Mesenchymal stem cell (in vitro differentiated cells and primary cell): ENCODE measurements at regions not wholly inside any gene's neighbourhood (a gene's known extent, or its start where the extent isn't known, plus 50 kb on each side); places are given as distances from the start of the nearest gene placed in this dataset.

Source experiments
- DNase-seq: peaks from one replicate; pipeline ENCODE4 v3.0.0-alpha.2; 2013
- H2AFZ ChIP-seq: one replicate; pipeline ENCODE4 v1.6.1; 2013; ENCODE audit warnings: low read depth, mild to moderate bottlenecking, control low read depth, inconsistent platforms, low read length, moderate library complexity
- H2AK5ac ChIP-seq: 2 replicates; pipeline ENCODE4 v1.6.1; 2013; ENCODE audit warnings: low read length, moderate library complexity, mild to moderate bottlenecking, inconsistent platforms; ENCODE audit not compliant: severe bottlenecking
- H2BK120ac ChIP-seq: one replicate; pipeline ENCODE4 v1.6.1; 2013; ENCODE audit warnings: low read depth, mild to moderate bottlenecking, inconsistent platforms, low read length, moderate library complexity
- H2BK12ac ChIP-seq, 2 experiments: one replicate each; pipeline ENCODE4 v1.6.1; 2013; ENCODE audit warnings: inconsistent platforms in 2 of 2, low read length in 2 of 2, mild to moderate bottlenecking in 2 of 2, moderate library complexity in 2 of 2, control low read depth in 1 of 2
- H2BK15ac ChIP-seq: one replicate; pipeline ENCODE4 v1.6.1; 2013; ENCODE audit warnings: mild to moderate bottlenecking, low read depth, inconsistent platforms; ENCODE audit not compliant: poor library complexity, severe bottlenecking
- H2BK5ac ChIP-seq: 2 replicates; pipeline ENCODE4 v1.6.1; 2013; ENCODE audit warnings: low read depth, mild to moderate bottlenecking, low read length, control low read depth, inconsistent platforms; ENCODE audit not compliant: poor library complexity, severe bottlenecking
- H3K14ac ChIP-seq, 2 experiments: one replicate each; pipeline ENCODE4 v1.6.1; 2013; ENCODE audit warnings: inconsistent platforms in 2 of 2, low read length in 2 of 2, control low read depth in 1 of 2, mild to moderate bottlenecking in 1 of 2, moderate library complexity in 1 of 2
- H3K18ac ChIP-seq, 2 experiments: one replicate each; pipeline ENCODE4 v1.6.1; 2013; ENCODE audit warnings: inconsistent platforms in 2 of 2, low read length in 2 of 2, control low read depth in 1 of 2, low read depth in 1 of 2, mild to moderate bottlenecking in 1 of 2
- H3K23ac ChIP-seq, 2 experiments: one replicate each; pipeline ENCODE4 v1.6.1; 2013; ENCODE audit warnings: inconsistent platforms in 2 of 2, low read length in 2 of 2, mild to moderate bottlenecking in 2 of 2, moderate library complexity in 2 of 2, control low read depth in 1 of 2
- H3K27ac ChIP-seq: 2 replicates; pipeline ENCODE4 v1.5.1; 2013; ENCODE audit warnings: mild to moderate bottlenecking, moderate library complexity, low read length, control low read depth, inconsistent platforms; ENCODE audit not compliant: poor library complexity, severe bottlenecking
- H3K27me3 ChIP-seq, 2 experiments: 2 replicates each; pipeline versions ENCODE4 v1.6.1 to v1.7.0; 2013; ENCODE audit warnings: low read length in 2 of 2, mild to moderate bottlenecking in 2 of 2, moderate library complexity in 2 of 2, control low read depth in 1 of 2, inconsistent platforms in 1 of 2; ENCODE audit not compliant: control insufficient read depth in 1 of 2, insufficient read depth in 1 of 2
- H3K36me3 ChIP-seq, 2 experiments: 2 replicates each; pipeline versions ENCODE4 v1.6.1 to v1.7.0; 2013; ENCODE audit warnings: low read length in 2 of 2, control low read depth in 1 of 2, inconsistent platforms in 1 of 2, low read depth in 1 of 2, mild to moderate bottlenecking in 1 of 2; ENCODE audit not compliant: insufficient read depth in 2 of 2, control insufficient read depth in 1 of 2
- H3K4ac ChIP-seq, 2 experiments: one replicate each; pipeline ENCODE4 v1.6.1; 2013; ENCODE audit warnings: inconsistent platforms in 2 of 2, low read length in 2 of 2, mild to moderate bottlenecking in 2 of 2, moderate library complexity in 2 of 2, control low read depth in 1 of 2, low read depth in 1 of 2
- H3K4me1 ChIP-seq: 2 replicates; pipeline ENCODE4 v1.6.1; 2013; ENCODE audit warnings: low read depth, low read length, control low read depth; ENCODE audit not compliant: control insufficient read depth, insufficient read depth
- H3K4me2 ChIP-seq: 2 replicates; pipeline ENCODE4 v1.6.1; 2013; ENCODE audit warnings: low read length, mild to moderate bottlenecking, inconsistent platforms; ENCODE audit not compliant: poor library complexity, severe bottlenecking
- H3K4me3 ChIP-seq, 2 experiments: 2 replicates each; pipeline versions ENCODE4 v1.5.1 to v1.7.0; 2013; ENCODE audit warnings: low read length in 2 of 2, mild to moderate bottlenecking in 2 of 2, control low read depth in 1 of 2, low read depth in 1 of 2; ENCODE audit not compliant: insufficient read depth in 1 of 2
- H3K79me1 ChIP-seq: replicated peaks from 2 replicates; pipeline ENCODE4 v1.6.1; 2013; ENCODE audit warnings: mild to moderate bottlenecking, control low read depth, low read length, inconsistent platforms; ENCODE audit not compliant: poor library complexity, severe bottlenecking
- H3K9ac ChIP-seq: 2 replicates; pipeline ENCODE4 v1.7.0; 2013; ENCODE audit warnings: mild to moderate bottlenecking, low read length, moderate library complexity
- H3K9me3 ChIP-seq: 2 replicates; pipeline ENCODE4 v1.7.0; 2013; ENCODE audit warnings: mild to moderate bottlenecking, low read length; ENCODE audit not compliant: control insufficient read depth
- H4K8ac ChIP-seq: one replicate; pipeline ENCODE4 v1.6.1; 2013; ENCODE audit warnings: inconsistent platforms, mild to moderate bottlenecking, low read length, moderate library complexity
- H4K91ac ChIP-seq: one replicate; pipeline ENCODE4 v1.6.1; 2013; ENCODE audit warnings: mild to moderate bottlenecking, low read length, inconsistent platforms
- WGBS: methylation state at CpG from one replicate; pipeline ENCODE4 v1.1.7; 2013; ENCODE audit warnings: mixed read lengths; 5-methylcytosine and 5-hydroxymethylcytosine counted together

DNA sequence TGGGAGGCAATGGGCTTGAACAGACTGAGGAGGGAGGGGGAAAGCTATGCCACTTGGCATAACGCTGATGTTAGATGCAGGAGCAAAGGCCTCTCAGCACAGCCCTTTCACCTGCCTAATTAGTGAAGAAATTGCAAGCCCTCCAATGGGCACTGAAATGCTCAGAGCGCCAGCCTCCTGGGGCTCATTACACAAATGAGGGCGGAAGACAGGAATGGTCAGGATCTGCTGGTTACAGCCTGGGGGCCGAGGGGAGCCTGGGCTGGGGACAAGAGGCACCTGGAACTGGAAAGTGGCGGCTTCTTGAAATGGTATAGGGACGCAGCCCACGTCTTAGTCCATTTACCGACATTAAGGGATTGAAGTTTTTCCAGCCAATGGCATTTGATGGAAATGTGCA lies 50.2 kb upstream of the PLET1 start:
- no peaks in the 10 kb centered on the region for H3K4me1 ChIP-seq
- H2BK120ac ChIP-seq, result no peak overlapping the region
- H3K18ac ChIP-seq, result no peak overlapping the region
- no peak overlapping the region for H2AFZ ChIP-seq
- H3K4ac ChIP-seq, result no peak overlapping the region
- H3K9ac ChIP-seq, result no peak overlapping the region
- H2AK5ac ChIP-seq, result no peak overlapping the region
- H3K14ac ChIP-seq, result no peak overlapping the region
- no peak overlapping the region for H3K4me3 ChIP-seq
- H3K23ac ChIP-seq, result no peak overlapping the region
- H4K91ac ChIP-seq, result no peak overlapping the region
- H3K9me3 ChIP-seq, result no peaks in the 10 kb centered on the region
- H2BK12ac ChIP-seq, result no peak overlapping the region
- H3K27me3 ChIP-seq, result peaks cover 0 to 14% of the 10 kb centered on the region in 2 experiments
- no peak overlapping the region for H3K27ac ChIP-seq
- no peak overlapping the region for H4K8ac ChIP-seq
- no peaks in the 10 kb centered on the region for H3K79me1 ChIP-seq
- no peak for DNase-seq
- H2BK5ac ChIP-seq, result no peak overlapping the region
- 86% methylated on average over 8 of the region's 8 CpGs for WGBS
- H2BK15ac ChIP-seq, result no peak overlapping the region
- no peaks in the 10 kb centered on the region for H3K36me3 ChIP-seq
- H3K4me2 ChIP-seq, result no peak overlapping the region

DNA sequence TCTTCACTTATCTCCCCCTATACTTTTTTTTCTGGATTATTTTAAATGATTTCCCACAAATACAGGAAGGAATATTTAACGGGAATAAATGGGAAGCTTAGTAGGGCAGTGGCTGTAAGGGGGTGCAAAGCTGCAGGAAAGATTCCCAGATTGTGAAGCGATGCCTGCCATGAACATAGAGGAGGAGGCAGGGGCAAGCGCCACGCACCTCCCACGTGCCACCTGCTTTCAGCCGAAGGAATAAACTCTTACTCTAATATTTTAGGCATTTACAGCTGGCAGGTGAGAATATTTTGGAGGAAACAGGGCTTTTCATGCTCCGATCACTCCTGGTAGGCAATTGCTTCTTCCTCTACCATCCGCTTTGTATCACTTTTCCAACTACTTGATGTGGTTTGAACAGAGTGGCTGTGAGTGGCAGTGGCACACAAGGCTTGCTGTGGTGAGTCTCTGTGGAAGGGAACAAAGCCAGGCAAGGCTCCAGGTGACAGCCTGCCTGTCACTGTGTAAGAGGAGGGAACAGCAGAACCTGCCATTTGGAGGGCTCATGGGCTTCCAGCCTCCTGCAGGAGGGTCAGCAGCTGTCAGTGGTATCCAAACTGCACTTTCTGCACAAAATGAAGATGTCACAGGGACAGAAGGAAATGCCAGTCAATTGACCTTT lies 54.5 kb upstream of the PLET1 start:
- Histone ChIP-seq H3K14ac (peak overlapping the region in 1 of 2 experiments; percentile 19), H2BK15ac (peak overlapping the region; percentile 56), H3K4me3 (no peak overlapping the region), H3K4me1 (no peaks in the 10 kb centered on the region), H3K23ac (no peak overlapping the region), H3K9me3 (no peaks in the 10 kb centered on the region), H3K27me3 (peaks cover 0 to 14% of the 10 kb centered on the region in 2 experiments), H3K79me1 (no peaks in the 10 kb centered on the region), H2AK5ac (no peak overlapping the region), H4K91ac (no peak overlapping the region), H3K9ac (no peak overlapping the region), H2BK120ac (no peak overlapping the region), H3K4ac (no peak overlapping the region), H2BK12ac (no peak overlapping the region), H3K27ac (no peak overlapping the region), H2BK5ac (no peak overlapping the region), H3K4me2 (no peak overlapping the region), H3K36me3 (no peaks in the 10 kb centered on the region), H2AFZ (no peak overlapping the region), H4K8ac (no peak overlapping the region), H3K18ac (no peak overlapping the region)
- no peak for DNase-seq
- WGBS, result 90% methylated on average over 4 of the region's 8 CpGs

DNA sequence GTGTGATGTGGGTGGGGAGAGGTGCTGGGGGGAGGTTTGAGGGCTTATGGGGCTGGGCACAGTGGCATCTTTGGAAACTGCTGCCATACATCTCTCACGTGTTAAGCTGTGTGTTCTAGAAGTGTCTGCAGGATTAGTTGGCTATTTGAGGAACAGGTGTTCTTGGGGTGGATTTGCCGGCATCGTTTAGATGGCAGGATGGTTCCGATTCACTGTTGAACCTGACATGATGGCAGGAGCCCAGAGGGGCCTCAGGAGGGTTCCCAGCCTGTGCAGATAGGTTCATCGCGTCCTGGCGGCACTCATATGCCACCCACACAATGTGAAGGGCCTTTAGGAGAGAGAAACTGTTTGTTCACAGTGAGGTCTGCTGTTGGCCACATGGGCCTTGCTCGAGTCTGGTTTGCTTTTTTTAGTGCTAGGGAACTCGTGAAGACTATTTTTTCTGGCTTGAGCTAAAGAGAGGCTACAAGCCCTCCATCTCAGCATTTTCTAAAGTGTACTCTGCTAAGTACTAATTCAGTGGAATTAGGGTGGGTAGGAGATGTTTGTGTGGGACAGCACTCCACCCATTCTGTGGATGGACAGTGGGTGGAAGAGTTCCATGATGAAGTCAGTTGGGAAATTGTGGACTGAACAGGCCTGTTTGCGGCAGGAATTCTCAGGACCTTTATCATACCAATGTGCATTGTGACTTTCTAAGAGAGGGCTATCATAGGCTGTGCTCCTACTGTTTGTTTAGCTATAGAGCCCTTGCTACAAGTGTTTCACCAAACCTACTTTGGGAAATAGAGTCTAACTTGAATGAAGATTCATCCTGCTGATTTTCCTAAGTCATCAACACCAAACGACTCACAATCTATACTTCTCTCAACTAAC lies 55.4 kb upstream of the PLET1 start:
- Histone ChIP-seq H3K14ac (no peak overlapping the region), H3K9me3 (no peaks in the 10 kb centered on the region), H4K91ac (peak overlapping the region; percentile 70), H3K4me2 (no peak overlapping the region), H3K4me1 (peaks cover 6% of the 10 kb centered on the region), H3K27me3 (peaks cover 0 to 7% of the 10 kb centered on the region in 2 experiments), H2BK12ac (peak overlapping the region in 1 of 2 experiments; percentile 47), H3K9ac (no peak overlapping the region), H3K23ac (no peak overlapping the region), H3K27ac (no peak overlapping the region), H2BK5ac (no peak overlapping the region), H2AFZ (no peak overlapping the region), H2AK5ac (no peak overlapping the region), H3K4ac (no peak overlapping the region), H3K36me3 (no peaks in the 10 kb centered on the region), H3K4me3 (no peak overlapping the region), H4K8ac (no peak overlapping the region), H2BK15ac (no peak overlapping the region), H3K79me1 (no peaks in the 10 kb centered on the region), H3K18ac (no peak overlapping the region), H2BK120ac (no peak overlapping the region)
- 95% methylated on average over 9 of the region's 11 CpGs for WGBS
- DNase-seq, result no peak

DNA sequence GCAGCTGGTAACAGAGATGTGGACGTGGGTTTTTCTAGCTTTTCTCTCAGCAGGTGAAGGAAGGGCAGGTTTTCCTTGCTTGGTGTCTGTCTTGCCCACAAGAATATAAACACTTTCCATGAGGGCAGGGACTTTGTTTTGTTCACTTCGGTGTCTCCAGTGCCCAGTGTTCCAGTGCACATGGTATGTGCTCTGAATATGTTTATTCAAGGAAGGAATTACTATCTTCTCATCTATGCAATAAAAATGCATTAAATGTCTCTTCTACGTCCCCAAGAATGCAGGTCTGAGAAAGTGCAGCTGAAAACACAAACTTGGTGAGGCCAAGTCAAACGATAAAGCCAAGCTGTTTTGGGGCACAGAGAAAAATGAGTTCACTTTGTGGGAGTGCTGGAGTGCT lies 56.3 kb upstream of the PLET1 start:
- no peak overlapping the region for H2BK120ac ChIP-seq
- peak; percentile 9 for DNase-seq
- H3K9me3 ChIP-seq, result no peaks in the 10 kb centered on the region
- H2BK5ac ChIP-seq, result no peak overlapping the region
- no peaks in the 10 kb centered on the region for H3K27me3 ChIP-seq
- H3K27ac ChIP-seq, result no peak overlapping the region
- H3K4me1 ChIP-seq, result peaks cover 9% of the 10 kb centered on the region
- H4K91ac ChIP-seq, result no peak overlapping the region
- no peak overlapping the region for H3K9ac ChIP-seq
- H3K36me3 ChIP-seq, result no peaks in the 10 kb centered on the region
- no peak overlapping the region for H3K23ac ChIP-seq
- H3K18ac ChIP-seq, result no peak overlapping the region
- no peaks in the 10 kb centered on the region for H3K79me1 ChIP-seq
- H2AK5ac ChIP-seq, result no peak overlapping the region
- H3K14ac ChIP-seq, result no peak overlapping the region
- no peak overlapping the region for H3K4ac ChIP-seq
- WGBS, result 49% methylated on average over 3 of the region's 4 CpGs
- no peak overlapping the region for H2AFZ ChIP-seq
- H3K4me3 ChIP-seq, result no peak overlapping the region
- H2BK15ac ChIP-seq, result no peak overlapping the region
- H2BK12ac ChIP-seq, result no peak overlapping the region
- no peak overlapping the region for H3K4me2 ChIP-seq
- H4K8ac ChIP-seq, result no peak overlapping the region
